ENCODE measurements at regions not wholly inside any gene's neighbourhood (a gene's known extent, or its start where the extent isn't known, plus 50 kb on each side); places are given as distances from the start of the nearest gene placed in this dataset.
"Not testable (repeated sequence)": the region's sequence is repeated elsewhere in the genome, so short reads cannot be mapped to it uniquely, and the experiment has no call there.

- POLR2A ChIA-PET, result no interaction called here
- Mint-ChIP-seq H3K27me3 (no peaks in the 10 kb centered on the region), H3K36me3 (peaks cover 0 to 10% (median 0%) of the 10 kb centered on the region in 3 donors), H3K27ac (no peak overlapping the region), H3K4me1 (no peaks in the 10 kb centered on the region), H3K9me3 (peaks cover 9 to 31% (median 18%) of the 10 kb centered on the region in 9 donors), H3K4me3 (no peak overlapping the region)
- DNase-seq (no peak), ATAC-seq (no peak)
Measured at GRCh38 chr5:63811286-63811685, 151.0 kb downstream of the HTR1A start.

GRCh38 chr5:63805151-63805550 is 157.1 kb downstream of the HTR1A start:
- DNase-seq, result no peak
- ATAC-seq, result no peak
- POLR2A ChIA-PET, result no interaction called here
- Mint-ChIP-seq H3K27me3 (peaks cover 0 to 5% (median 0%) of the 10 kb centered on the region in 5 donors), H3K9me3 (peaks cover 0 to 20% (median 8%) of the 10 kb centered on the region in 9 donors), H3K27ac (no peak overlapping the region), H3K4me3 (no peak overlapping the region), H3K4me1 (no peaks in the 10 kb centered on the region), H3K36me3 (no peaks in the 10 kb centered on the region)

DNA sequence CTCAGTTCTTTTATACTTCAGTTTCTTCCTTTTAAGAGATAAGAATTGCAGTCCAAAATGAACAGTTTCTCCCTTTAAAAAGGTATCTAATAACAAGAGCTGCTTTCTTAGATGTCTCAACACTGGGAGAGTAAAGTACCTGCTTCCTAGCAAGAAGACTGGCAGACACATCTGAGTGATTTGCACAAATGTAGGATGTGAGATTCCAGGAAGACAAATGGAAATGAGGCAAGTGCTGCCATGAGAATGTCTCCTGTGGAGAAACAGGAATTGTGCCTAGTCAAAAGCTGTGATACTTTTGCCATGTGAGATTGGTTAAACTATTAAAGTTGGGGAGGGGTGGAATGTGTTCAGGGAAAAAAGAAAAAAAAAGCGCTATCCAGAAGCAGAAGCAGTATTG is 159.1 kb downstream of the HTR1A start:
- POLR2A ChIA-PET, result no interaction called here
- H3K36me3 Mint-ChIP-seq, result no peaks in the 10 kb centered on the region
- H3K27me3 Mint-ChIP-seq, result peaks cover 0 to 8% (median 0%) of the 10 kb centered on the region in 5 donors
- ATAC-seq, result no peak
- no peak overlapping the region for H3K27ac Mint-ChIP-seq
- peaks cover 2 to 37% (median 12%) of the 10 kb centered on the region in 9 donors for H3K9me3 Mint-ChIP-seq
- no peak for DNase-seq
- no peaks in the 10 kb centered on the region for H3K4me1 Mint-ChIP-seq
- no peak overlapping the region for H3K4me3 Mint-ChIP-seq

- Mint-ChIP-seq H3K27ac (no peak overlapping the region), H3K4me1 (no peaks in the 10 kb centered on the region), H3K9me3 (peaks cover 2 to 50% (median 16%) of the 10 kb centered on the region in 9 donors), H3K4me3 (no peak overlapping the region), H3K36me3 (no peaks in the 10 kb centered on the region), H3K27me3 (peaks cover 0 to 3% (median 0%) of the 10 kb centered on the region in 5 donors)
- no peak for DNase-seq
- no peak for ATAC-seq
- POLR2A ChIA-PET, result no interaction called here
Measured at GRCh38 chr5:63794979-63795378, 167.3 kb downstream of the HTR1A start.

- H3K4me1 Mint-ChIP-seq, result peaks cover 0 to 1% (median 0%) of the 10 kb centered on the region in 4 donors
- POLR2A ChIA-PET, result no interaction called here
- H3K36me3 Mint-ChIP-seq, result no peaks in the 10 kb centered on the region
- ATAC-seq (no peak), DNase-seq (no peak)
- H3K4me3 Mint-ChIP-seq, result no peak overlapping the region
- peaks cover 0 to 1% (median 0%) of the 10 kb centered on the region in 5 donors for H3K27me3 Mint-ChIP-seq
- peaks cover 2 to 50% (median 18%) of the 10 kb centered on the region in 9 donors for H3K9me3 Mint-ChIP-seq
- H3K27ac Mint-ChIP-seq, result no peak overlapping the region
Measured at GRCh38 chr5:63794296-63794695, 167.9 kb downstream of the HTR1A start.

GRCh38 chr5:63774939-63775338 is 187.3 kb downstream of the HTR1A start:
- ATAC-seq (no peak), DNase-seq (no peak)
- POLR2A ChIA-PET, result no interaction called here
- Mint-ChIP-seq H3K4me3 (no peak overlapping the region), H3K27ac (no peak overlapping the region), H3K4me1 (no peaks in the 10 kb centered on the region), H3K36me3 (no peaks in the 10 kb centered on the region), H3K27me3 (no peaks in the 10 kb centered on the region), H3K9me3 (peaks cover 0 to 16% (median 2%) of the 10 kb centered on the region in 9 donors)

GRCh38 chr5:63768221-63768620 is 194.0 kb downstream of the HTR1A start:
- H3K27me3 Mint-ChIP-seq, result no peaks in the 10 kb centered on the region
- peaks cover 0 to 15% (median 2%) of the 10 kb centered on the region in 9 donors for H3K9me3 Mint-ChIP-seq
- no peaks in the 10 kb centered on the region for H3K4me1 Mint-ChIP-seq
- no peak overlapping the region for H3K4me3 Mint-ChIP-seq
- POLR2A ChIA-PET, result no interaction called here
- DNase-seq (no peak), ATAC-seq (no peak)
- H3K36me3 Mint-ChIP-seq, result no peaks in the 10 kb centered on the region
- no peak overlapping the region for H3K27ac Mint-ChIP-seq

- POLR2A ChIA-PET, result no interaction called here
- H3K27me3 Mint-ChIP-seq, result no peaks in the 10 kb centered on the region
- no peak for ATAC-seq
- no peak for DNase-seq
- peaks cover 0 to 4% (median 1%) of the 10 kb centered on the region in 9 donors for H3K9me3 Mint-ChIP-seq
- H3K4me1 Mint-ChIP-seq, result no peaks in the 10 kb centered on the region
- H3K27ac Mint-ChIP-seq, result peak overlapping the region in 1 of 10 donors; percentile 59
- H3K4me3 Mint-ChIP-seq, result no peak overlapping the region
- no peaks in the 10 kb centered on the region for H3K36me3 Mint-ChIP-seq
Measured at GRCh38 chr5:63760965-63761364, 201.3 kb downstream of the HTR1A start.

GRCh38 chr5:63743096-63743798 is 219.0 kb downstream of the HTR1A start:
- DNase-seq, result no peak
- H3K9me3 Mint-ChIP-seq, result peaks cover 2 to 22% (median 9%) of the 10 kb centered on the region in 9 donors
- H3K27me3 Mint-ChIP-seq, result no peaks in the 10 kb centered on the region
- H3K4me1 Mint-ChIP-seq, result no peaks in the 10 kb centered on the region
- no peaks in the 10 kb centered on the region for H3K36me3 Mint-ChIP-seq
- no peak overlapping the region for H3K27ac Mint-ChIP-seq
- H3K4me3 Mint-ChIP-seq, result no peak overlapping the region
- no peak for ATAC-seq
- POLR2A ChIA-PET, result no interaction called here

- POLR2A ChIA-PET, H3K4me1 Mint-ChIP-seq, H3K4me3 Mint-ChIP-seq, DNase-seq, H3K36me3 Mint-ChIP-seq, ATAC-seq, H3K27ac Mint-ChIP-seq, H3K27me3 Mint-ChIP-seq: not testable (repeated sequence)
- peaks cover 0 to 20% (median 13%) of the 10 kb centered on the region in 9 donors for H3K9me3 Mint-ChIP-seq
Measured at GRCh38 chr5:63732880-63733279, 229.4 kb downstream of the HTR1A start.

DNA sequence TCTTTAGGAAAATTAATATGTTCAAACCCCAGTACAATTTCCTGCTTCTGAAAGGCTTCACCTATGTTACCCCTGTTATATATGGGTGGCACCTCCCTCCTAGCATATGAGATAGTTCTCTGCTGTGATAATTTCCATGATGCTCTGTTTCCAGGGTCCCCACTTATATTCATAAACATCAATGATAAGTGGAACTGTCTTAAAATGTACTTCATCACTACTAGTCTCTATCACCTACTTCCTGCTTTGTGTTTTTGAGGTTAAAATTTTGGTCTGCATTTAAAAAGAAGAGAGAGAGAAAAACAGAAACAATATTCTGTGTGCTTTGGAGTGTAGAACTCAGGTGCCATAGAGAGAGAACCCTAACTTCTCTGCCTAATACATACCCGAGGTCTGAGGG is 234.7 kb downstream of the HTR1A start:
- H3K36me3 Mint-ChIP-seq, result no peaks in the 10 kb centered on the region
- ATAC-seq (no peak), DNase-seq (no peak)
- H3K27ac Mint-ChIP-seq, result no peak overlapping the region
- H3K27me3 Mint-ChIP-seq, result no peaks in the 10 kb centered on the region
- POLR2A ChIA-PET, result no interaction called here
- H3K4me1 Mint-ChIP-seq, result no peaks in the 10 kb centered on the region
- H3K9me3 Mint-ChIP-seq, result peaks cover 0 to 23% (median 5%) of the 10 kb centered on the region in 9 donors
- H3K4me3 Mint-ChIP-seq, result no peak overlapping the region

DNA sequence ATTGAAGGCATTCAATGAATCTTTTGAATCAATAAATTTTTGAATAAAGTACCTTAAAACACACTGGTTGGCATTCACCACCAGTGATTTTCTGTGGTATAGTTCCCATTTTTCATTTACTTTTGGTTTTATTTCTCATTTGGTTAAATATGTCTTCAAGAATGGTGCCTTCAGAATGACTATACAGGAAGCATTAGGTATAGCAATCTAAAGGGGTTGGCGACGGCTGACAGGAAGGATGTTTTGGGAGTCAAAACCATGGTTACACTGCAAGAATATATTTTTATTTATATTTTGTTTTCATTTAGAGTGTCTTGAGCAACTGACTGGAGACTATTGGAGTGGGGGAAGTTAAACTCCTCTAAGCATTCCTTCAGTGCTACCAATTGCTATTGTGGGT is 235.7 kb downstream of the HTR1A start:
- no peak for DNase-seq
- Mint-ChIP-seq H3K27me3 (no peaks in the 10 kb centered on the region), H3K4me3 (no peak overlapping the region)

DNA sequence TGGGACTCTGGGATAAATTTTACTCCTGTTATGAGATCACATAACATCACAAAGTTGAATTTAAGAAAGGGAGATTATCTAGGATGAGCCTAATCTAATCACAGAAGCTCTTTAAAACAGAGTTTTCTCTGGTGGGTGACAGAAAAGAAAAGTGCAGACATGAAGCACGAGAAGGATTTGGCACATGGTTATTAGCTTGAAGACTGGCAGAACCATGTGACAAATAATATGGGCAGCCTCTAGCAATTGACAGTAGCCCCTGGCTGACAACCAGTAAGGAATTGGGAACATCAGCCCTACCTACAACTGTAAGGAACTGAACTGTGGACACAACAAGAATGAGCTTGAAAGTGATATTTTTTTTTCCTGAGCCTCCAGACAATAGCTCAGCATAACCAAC is 243.1 kb downstream of the HTR1A start:
- Mint-ChIP-seq H3K9me3 (peaks cover 0 to 16% (median 3%) of the 10 kb centered on the region in 9 donors), H3K4me3 (no peak overlapping the region), H3K27ac (no peak overlapping the region), H3K27me3 (no peaks in the 10 kb centered on the region), H3K36me3 (no peaks in the 10 kb centered on the region), H3K4me1 (peaks cover 0 to 2% (median 0%) of the 10 kb centered on the region in 4 donors)
- no peak for DNase-seq
- POLR2A ChIA-PET, result no interaction called here
- no peak for ATAC-seq

More for the DNA sequence above, 235.7 kb downstream of the HTR1A start:
- ATAC-seq, result no peak
- POLR2A ChIA-PET, result no interaction called here
- H3K36me3 Mint-ChIP-seq, result no peaks in the 10 kb centered on the region
- H3K9me3 Mint-ChIP-seq, result peaks cover 0 to 20% (median 4%) of the 10 kb centered on the region in 9 donors
- H3K27ac Mint-ChIP-seq, result no peak overlapping the region
- peaks cover 0 to 2% (median 0%) of the 10 kb centered on the region in 4 donors for H3K4me1 Mint-ChIP-seq

DNA sequence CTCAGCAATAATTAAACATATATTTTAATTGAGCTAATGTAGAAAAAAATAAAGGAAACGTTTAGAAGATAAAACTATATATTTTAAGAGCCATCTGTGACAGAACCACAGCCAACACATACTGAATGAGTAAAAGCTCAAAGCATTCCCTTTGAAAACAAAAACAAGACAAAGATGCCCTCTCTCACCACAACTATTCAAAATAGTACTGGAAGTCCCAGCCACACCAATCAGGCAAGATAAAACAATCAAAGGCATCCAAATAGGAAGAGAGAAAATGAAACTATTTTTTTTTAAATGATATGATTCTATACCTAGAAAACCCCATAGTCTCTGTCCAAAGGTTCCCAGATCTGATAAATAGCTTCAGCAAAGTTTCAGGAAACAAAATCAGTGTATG is 262.0 kb downstream of the HTR1A start:
- Mint-ChIP-seq H3K36me3 (no peaks in the 10 kb centered on the region), H3K27me3 (no peaks in the 10 kb centered on the region), H3K9me3 (peaks cover 0 to 10% (median 4%) of the 10 kb centered on the region in 9 donors), H3K4me1 (no peaks in the 10 kb centered on the region), H3K27ac (no peak overlapping the region), H3K4me3 (no peak overlapping the region)
- ATAC-seq (no peak), DNase-seq (no peak)
- POLR2A ChIA-PET, result no interaction called here

Measured in naive thymus-derived CD8-positive, alpha-beta T cell (primary cell).